GM18868 (cell line): ENCODE measurements at regions not wholly inside any gene's neighbourhood (a gene's known extent, or its start where the extent isn't known, plus 50 kb on each side); places are given as distances from the start of the nearest gene placed in this dataset.

Experiments
- ATAC-seq: cut with Tn5 transposase; IDR thresholded peaks from one replicate; pipeline ENCODE4 v1.9.1; 2021; ENCODE audit warnings: mild to moderate bottlenecking, moderate library complexity; ENCODE audit not compliant: unreplicated experiment

DNA sequence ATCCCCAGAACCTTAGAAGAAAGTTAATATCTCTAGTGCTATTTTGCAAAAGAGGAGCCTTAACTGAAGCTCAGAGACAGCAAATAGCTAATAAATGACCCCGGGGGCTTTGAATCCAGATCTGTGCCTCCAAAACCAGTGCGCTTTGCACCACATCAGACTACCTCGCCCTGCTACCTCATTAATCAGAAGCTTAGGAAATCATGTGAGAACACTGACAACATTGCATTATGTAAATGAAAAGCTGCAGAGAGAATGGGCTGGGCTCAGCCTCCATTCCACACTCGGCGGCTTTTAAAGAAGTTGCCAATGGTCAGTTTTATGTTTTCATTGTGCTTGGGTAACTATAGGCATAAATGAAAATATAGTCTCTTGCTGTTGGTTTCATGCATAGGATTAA lies 54.0 kb upstream of the STMND1 start:
- no peak for ATAC-seq

GRCh38 chr6:17045581-17046322 lies 56.1 kb upstream of the STMND1 start:
- no peak for ATAC-seq

- no peak for ATAC-seq
These were observed 58.7 kb upstream of the STMND1 start for GRCh38 chr6:17043148-17043522.

GRCh38 chr6:17042422-17043147 lies 59.3 kb upstream of the STMND1 start:
- no peak for ATAC-seq

GRCh38 chr6:17039266-17039665 lies 62.6 kb upstream of the STMND1 start:
- ATAC-seq, result no peak

- no peak for ATAC-seq
These were observed 63.5 kb upstream of the STMND1 start for GRCh38 chr6:17038316-17038715.

GRCh38 chr6:17036065-17036393 lies 65.8 kb upstream of the STMND1 start:
- no peak for ATAC-seq

- no peak for ATAC-seq
These were observed 66.4 kb upstream of the STMND1 start for GRCh38 chr6:17035257-17036064.

DNA sequence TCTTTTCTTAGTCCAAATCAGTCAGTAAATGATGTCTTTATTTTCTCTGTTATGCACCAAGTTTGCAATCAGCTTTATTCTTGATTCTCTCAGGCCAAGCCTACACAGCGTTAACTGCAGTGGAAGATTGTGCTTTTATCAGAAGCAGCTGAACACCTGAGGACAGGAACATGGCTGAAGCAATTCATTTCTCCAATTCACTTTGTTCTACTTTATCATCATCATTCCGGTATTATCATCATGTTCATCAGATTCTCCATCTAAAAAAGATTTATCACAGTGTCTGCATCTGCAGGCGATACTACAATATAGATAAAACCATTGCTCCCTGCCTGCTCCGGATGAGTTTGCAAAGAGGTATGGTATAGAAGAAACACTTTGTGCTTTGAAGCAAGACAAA lies 68.1 kb upstream of the STMND1 start:
- no peak for ATAC-seq

- ATAC-seq, result no peak
These were observed 68.7 kb upstream of the STMND1 start for GRCh38 chr6:17032988-17033634.

GRCh38 chr6:17032590-17032987 lies 69.3 kb upstream of the STMND1 start:
- ATAC-seq, result no peak

DNA sequence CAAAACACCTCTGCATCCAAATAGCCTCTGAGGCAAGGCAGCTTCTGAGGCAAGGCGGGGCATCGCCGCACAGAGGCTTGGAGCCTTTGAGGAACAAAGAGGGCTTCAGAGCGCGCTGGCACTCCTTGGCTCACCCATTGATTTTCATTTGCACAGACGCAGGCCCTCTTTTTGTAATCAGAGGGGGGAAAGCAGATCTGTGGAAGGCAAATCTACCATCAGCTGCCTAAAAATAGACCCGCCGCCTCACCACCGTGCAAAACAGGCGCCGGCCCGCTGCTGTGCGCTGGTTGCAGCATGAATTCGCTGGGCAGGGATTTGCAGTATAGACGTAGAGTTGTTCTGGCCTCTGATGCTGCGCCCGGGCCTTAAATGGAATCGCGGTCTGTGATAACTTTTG lies 69.9 kb upstream of the STMND1 start:
- ATAC-seq, result no peak

- ATAC-seq, result no peak
These were observed 74.4 kb upstream of the STMND1 start for GRCh38 chr6:17027441-17027840.

GRCh38 chr6:17022604-17023003 lies 79.2 kb upstream of the STMND1 start:
- ATAC-seq, result peak; percentile 93

- ATAC-seq, result no peak
These were observed 80.3 kb upstream of the STMND1 start for GRCh38 chr6:17021539-17021889.

DNA sequence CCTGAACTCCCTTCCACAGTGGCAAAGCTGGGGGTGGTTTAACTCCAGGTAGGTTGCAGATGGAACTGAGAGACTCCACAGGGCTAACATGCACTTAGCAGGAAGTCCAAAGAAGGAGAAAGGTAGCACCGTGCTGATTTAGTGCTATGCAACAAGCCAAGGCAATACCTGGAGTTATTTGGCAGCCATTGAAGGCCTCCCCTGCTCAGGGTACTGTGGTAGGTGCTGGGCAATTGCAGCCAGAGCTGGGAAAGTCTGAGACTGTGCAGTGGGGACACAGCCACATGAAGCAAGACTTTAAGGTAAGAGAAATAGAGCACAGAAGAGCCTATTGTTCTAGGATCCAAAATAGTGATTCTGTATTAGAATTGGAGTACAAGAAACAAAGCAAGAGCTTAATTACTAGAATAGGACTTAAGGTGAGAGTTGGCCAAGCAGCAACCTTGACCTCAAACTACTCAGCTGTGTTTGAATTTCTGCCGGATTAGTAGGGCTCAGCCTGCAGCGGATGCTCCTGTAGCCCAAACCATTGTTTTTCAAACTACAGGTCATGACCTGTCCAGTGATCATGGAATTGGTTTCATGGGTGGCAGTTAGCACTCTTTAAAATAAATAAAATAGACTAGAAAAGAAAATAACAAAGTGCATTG lies 80.8 kb upstream of the STMND1 start:
- no peak for ATAC-seq

- no peak for ATAC-seq
These were observed 83.4 kb upstream of the STMND1 start for GRCh38 chr6:17018425-17018824.

GRCh38 chr6:17017416-17017815 lies 84.4 kb upstream of the STMND1 start:
- ATAC-seq, result no peak

GRCh38 chr6:17015551-17016381 lies 86.1 kb upstream of the STMND1 start:
- ATAC-seq, result no peak

GRCh38 chr6:17015144-17015543 lies 86.7 kb upstream of the STMND1 start:
- peak; percentile 96 for ATAC-seq
